Bronchial epithelial cell (primary cell): ENCODE measurements at regions not wholly inside any gene's neighbourhood (a gene's known extent, or its start where the extent isn't known, plus 50 kb on each side); places are given as distances from the start of the nearest gene placed in this dataset.

Experiments used
- DNase-seq: peaks from one replicate; pipeline ENCODE4 v3.0.0-alpha.2; 2010; ENCODE audit warnings: low read depth
- FAIRE-seq: peaks from 2 replicates; lab custom pipeline; 2011; peaks lifted over from hg19 to GRCh38; lab: Jason Lieb, UNC
- H3K27me3 ChIP-seq: 2 replicates; pipeline ENCODE4 v1.5.1; 2011; ENCODE audit warnings: low read length; ENCODE audit not compliant: control insufficient read depth, insufficient read depth
- H3K36me3 ChIP-seq: 2 replicates; pipeline ENCODE4 v1.5.1; 2011; ENCODE audit warnings: low read length; ENCODE audit not compliant: control insufficient read depth, insufficient read depth
- H3K4me3 ChIP-seq: 2 replicates; pipeline ENCODE4 v1.5.1; 2011; ENCODE audit warnings: mild to moderate bottlenecking, low read depth, low read length, control low read depth
- CTCF ChIP-seq: IDR thresholded peaks from 2 replicates; pipeline ENCODE4 v1.5.1; 2011; ENCODE audit warnings: mild to moderate bottlenecking, moderate library complexity, low read length, control low read depth, inconsistent platforms; ENCODE audit not compliant: insufficient read depth, severe bottlenecking

GRCh38 chr3:118754406-118755252, 280.0 kb downstream of the IGSF11 start:
- Histone ChIP-seq H3K36me3 (no peaks in the 10 kb centered on the region), H3K27me3 (no peaks in the 10 kb centered on the region), H3K4me3 (no peak overlapping the region)
- FAIRE-seq (no peak), DNase-seq (no peak)
- no peak for TF ChIP-seq CTCF

- FAIRE-seq (no peak), DNase-seq (no peak)
- Histone ChIP-seq H3K36me3 (no peaks in the 10 kb centered on the region), H3K4me3 (no peak overlapping the region), H3K27me3 (no peaks in the 10 kb centered on the region)
- TF ChIP-seq CTCF, result no peak
Observed at GRCh38 chr3:118755253-118755801, 279.3 kb downstream of the IGSF11 start.

- H3K27me3 ChIP-seq, result no peaks in the 10 kb centered on the region
- FAIRE-seq (no peak), DNase-seq (no peak)
- H3K4me3 ChIP-seq, result no peak overlapping the region
- H3K36me3 ChIP-seq, result no peaks in the 10 kb centered on the region
- TF ChIP-seq CTCF, result no peak
Observed at GRCh38 chr3:118760585-118761290, 273.9 kb downstream of the IGSF11 start.

GRCh38 chr3:118761291-118761606, 273.4 kb downstream of the IGSF11 start:
- TF ChIP-seq CTCF, result no peak
- no peak overlapping the region for H3K4me3 ChIP-seq
- no peaks in the 10 kb centered on the region for H3K36me3 ChIP-seq
- DNase-seq, result no peak
- no peak for FAIRE-seq
- no peaks in the 10 kb centered on the region for H3K27me3 ChIP-seq

GRCh38 chr3:118765636-118766305, 268.9 kb downstream of the IGSF11 start:
- FAIRE-seq, result no peak
- no peak overlapping the region for H3K4me3 ChIP-seq
- H3K36me3 ChIP-seq, result no peaks in the 10 kb centered on the region
- DNase-seq, result no peak
- H3K27me3 ChIP-seq, result no peaks in the 10 kb centered on the region
- TF ChIP-seq CTCF, result no peak
